ENCODE measurements at regions not wholly inside any gene's neighbourhood (a gene's known extent, or its start where the extent isn't known, plus 50 kb on each side); places are given as distances from the start of the nearest gene placed in this dataset.

DNA sequence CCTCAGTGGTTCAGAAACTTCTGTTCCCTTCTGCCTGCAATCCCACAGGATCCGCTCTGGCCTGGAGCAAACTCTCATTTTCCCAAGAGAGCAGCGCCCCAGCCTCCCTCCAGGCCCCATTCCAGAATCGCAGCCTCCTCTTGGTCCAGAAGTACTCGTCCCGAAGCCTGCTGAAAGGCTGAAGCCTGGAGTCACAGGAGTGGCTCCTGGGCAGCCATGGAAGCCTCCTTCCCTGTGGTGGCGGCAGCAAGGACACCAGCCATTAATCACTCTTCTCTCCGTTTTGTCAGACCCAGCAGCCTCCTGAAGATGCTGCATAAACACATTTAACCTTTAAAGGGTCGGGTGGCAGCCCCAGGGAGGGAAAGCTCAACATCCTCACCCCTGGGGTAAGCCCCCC, 66.9 kb upstream of the TNRC6C start:
- DNase-seq (ENCODE audit: low read depth): no peak

GRCh38 chr17:77892031-77892430, 66.5 kb upstream of the TNRC6C start:
- no peak for DNase-seq (ENCODE audit: low read depth)

DNA sequence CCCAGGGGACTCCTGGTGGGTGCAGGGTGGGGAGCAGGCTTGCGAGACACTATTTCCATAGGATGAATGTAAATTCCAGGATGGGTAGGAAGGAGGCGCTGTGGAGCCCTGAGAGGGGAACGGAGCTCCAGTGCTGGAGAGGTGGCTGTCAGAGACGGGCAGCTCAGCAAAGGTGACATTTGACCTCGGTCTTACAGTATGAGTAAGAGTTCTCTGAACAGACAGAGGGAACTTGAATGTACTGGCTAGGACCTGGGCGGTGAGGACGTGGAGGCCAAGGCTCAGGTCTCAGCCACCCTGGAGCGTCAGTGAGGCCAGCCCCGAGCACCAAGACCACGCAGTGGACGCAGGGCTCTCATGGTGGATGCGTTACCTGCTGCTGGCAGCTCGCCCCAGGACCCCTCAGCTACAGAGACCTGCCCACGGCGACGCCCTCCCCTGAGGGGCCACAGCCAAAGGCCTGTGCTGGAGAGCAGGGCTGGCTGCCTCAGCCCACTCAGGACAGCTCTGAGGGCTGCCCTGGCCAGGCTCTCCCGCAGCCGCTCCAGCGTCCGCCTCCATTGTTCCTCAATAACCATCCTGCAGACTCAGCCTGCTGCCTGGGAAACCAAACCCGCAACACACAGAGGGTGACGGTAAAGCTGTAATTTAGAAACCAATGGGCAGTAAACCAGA, 65.9 kb upstream of the TNRC6C start:
- DNase-seq (ENCODE audit: low read depth): no peak

DNA sequence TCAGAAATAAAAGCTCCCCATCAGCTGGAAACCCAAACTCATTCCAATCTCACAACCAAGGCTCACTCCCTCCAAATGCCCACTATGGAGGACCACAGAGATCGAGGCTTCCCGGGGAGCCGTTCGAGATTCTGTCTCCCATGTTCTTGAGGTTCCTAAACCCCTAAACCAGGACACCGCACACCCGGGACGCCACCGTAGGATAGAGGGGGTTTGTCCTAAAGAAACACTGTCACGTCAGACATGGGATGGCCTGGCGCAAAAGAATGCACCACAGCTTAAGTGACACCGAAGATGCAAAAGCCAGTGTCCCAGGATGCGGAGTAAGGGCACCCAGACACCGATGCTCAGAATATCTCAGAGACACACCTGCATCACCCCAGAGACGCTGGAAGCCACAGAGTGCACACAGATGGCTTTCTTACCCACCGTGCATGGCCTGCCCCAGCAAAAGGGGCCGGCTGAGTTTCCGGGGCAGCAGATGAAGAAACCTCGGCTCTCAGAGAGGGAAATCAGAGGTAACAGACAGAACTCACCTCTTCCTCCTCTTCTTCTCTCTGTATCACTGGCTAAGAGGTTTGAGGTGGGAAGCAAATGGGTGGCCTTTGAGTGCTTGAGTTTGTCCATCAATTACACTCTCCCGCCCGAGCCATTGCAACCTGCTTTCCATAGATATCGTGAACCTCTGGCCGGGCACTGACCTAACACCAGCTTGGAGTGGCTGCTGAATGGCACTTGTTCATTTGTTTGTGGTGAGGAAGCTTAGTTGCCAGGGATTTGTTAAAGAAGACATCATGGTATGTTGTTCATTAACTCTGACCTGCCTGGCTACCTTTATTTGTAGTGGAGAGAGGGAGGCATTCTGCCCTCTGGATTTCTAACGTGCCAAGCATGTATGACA, 65.1 kb upstream of the TNRC6C start:
- DNase-seq (ENCODE audit: low read depth): no peak

DNA sequence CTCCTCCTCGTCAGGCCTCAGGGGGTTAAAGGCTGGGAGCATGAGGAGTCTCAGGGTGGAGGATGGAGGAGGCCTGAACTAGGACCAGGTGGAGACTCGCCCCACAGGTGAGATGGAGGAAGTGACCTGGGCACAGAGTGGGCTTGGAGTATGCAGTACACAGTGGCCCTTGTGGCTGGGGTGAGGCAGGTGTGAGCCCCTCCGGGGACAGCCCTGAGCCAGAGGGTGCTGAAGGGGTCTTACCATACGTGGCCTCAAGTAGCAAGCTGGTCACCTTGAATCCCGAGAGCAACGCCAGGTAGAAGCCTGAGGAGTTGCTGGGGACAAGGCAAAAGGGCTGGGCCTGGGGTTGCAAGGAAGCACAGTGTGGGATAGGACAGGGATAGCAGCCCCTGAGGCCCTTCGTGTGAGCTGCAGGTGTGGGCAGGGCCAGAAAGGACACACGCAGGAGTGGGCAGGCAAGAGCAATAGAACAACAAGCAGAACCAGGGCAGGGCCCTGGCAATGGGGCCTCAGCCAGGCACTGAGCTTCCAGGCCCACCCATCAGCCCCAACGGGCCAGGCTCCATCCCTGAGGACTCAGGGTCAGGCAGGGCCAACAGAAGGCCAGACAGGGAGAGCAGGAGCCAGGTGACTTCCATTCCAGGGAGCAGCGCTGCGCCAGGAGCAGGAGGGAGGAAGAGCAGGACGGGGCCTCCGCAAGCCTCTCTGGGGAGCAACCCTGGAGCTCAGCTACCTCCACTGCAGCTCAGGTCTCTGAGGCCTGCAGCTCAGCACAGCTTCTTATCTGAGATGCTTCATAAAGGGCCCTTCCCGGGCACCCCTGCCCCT, 64.2 kb upstream of the TNRC6C start:
- DNase-seq (ENCODE audit: low read depth): no peak

DNA sequence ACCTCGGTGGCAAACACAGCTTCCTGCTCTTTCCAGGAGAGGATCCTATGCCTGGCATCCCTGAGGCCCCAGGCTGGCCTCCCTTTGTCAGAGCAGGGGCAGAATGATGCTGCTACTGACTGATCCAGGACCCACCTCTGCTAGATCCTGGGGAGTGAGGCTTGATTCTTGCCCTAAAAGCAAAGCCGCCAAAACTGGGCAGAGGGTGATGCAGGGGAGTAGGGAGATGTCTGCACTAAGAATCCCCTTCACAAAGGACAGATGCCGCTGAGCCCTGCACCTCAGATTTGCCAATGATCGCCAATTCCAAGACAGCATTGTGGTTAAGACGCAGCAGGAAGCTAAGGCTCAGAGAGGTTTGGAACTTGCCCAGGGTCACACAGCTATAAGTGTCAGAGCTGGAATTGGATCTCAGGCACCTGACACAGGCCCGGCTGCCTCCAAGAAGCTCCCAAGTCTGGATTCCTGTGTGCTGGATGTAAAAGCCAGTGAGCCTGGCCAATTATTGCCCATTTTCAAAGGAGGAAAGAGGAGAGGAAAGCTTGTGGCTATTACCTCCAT, 60.7 kb upstream of the TNRC6C start:
- DNase-seq (ENCODE audit: low read depth): no peak

GRCh38 chr17:77898521-77899434, 59.7 kb upstream of the TNRC6C start:
- no peak for DNase-seq (ENCODE audit: low read depth)

- DNase-seq (ENCODE audit: low read depth): no peak
Observed at GRCh38 chr17:77899498-77899897, 59.0 kb upstream of the TNRC6C start.

DNA sequence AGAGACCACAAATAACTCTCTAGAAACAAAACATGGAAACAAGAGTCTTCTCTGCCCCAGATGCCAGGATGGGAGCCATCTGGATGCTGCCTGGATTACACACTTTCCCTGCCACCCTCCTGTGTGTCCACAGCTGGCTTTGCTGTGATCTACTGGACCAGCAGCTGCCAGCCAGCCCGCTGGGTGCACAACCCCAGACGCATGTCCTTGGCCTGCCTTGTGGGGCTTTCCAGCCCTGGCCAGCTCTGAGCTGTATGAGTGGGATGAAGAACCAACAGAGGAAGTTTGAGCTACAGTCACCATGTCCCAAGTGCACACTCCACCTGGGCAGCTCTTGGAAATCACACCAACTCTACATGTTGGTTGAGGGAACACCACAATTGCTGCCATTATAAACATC, 57.0 kb upstream of the TNRC6C start:
- DNase-seq (ENCODE audit: low read depth): no peak

GRCh38 chr17:77905266-77905665, 53.2 kb upstream of the TNRC6C start:
- no peak for DNase-seq (ENCODE audit: low read depth)

GRCh38 chr17:77905766-77906165, 52.7 kb upstream of the TNRC6C start:
- no peak for DNase-seq (ENCODE audit: low read depth)

DNA sequence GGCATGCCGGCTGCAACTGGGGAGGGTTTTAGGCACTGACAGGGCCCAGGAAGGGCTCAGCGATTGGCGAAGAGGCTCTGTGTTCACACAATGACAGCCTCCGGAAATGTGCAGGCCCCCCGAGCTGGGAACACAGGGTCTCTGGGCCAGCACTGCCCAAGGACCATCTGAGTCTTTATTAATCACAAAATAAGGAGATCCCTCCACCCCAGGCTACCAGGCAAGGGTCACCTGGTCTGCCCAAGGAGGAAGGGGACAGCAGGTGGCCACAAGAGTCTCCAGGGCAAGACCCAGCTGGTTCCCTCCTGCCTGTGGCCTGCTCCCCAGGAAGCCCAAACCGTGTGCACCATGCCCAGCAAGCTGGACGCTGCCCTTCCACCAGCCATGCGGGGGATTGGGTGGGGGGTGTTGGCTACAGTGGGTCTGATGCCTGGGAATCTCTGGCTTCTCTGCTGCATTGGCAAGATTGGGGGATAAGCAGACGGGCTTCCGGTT, 52.1 kb upstream of the TNRC6C start:
- no peak for DNase-seq (ENCODE audit: low read depth)

GRCh38 chr17:77907497-77908461, 50.7 kb upstream of the TNRC6C start:
- no peak for DNase-seq (ENCODE audit: low read depth)

DNA sequence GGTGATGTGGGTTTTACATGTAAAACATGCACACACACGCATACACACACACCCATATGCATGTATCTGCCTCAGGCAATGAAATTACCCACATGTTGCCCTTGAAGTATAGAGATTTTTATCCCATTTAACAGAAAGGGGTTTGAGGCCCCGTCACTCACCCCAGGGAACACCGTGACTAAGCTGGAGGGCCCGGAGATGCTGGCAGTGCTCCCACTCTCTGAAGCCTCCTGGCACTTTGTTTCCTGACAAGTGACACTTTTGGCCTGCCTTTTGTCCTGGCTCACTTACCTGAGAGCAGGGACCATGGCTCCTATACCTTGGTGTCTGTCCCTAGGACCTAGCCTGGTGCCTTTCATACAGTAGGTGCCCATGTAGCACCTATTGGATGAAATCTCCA, 50.0 kb upstream of the TNRC6C start:
- DNase-seq (ENCODE audit: low read depth): no peak

All from LHCN-M2 (cell line).